HG03354 (cell line): ENCODE measurements at regions not wholly inside any gene's neighbourhood (a gene's known extent, or its start where the extent isn't known, plus 50 kb on each side); places are given as distances from the start of the nearest gene placed in this dataset.

Source experiments
- ATAC-seq: cut with Tn5 transposase; IDR thresholded peaks from one replicate; pipeline ENCODE4 v1.9.1; 2021; ENCODE audit warnings: mild to moderate bottlenecking; ENCODE audit not compliant: unreplicated experiment, poor library complexity, severe bottlenecking

GRCh38 chr12:88251798-88252197 lies 109.7 kb downstream of the TMTC3 start:
- no peak for ATAC-seq

GRCh38 chr12:88253371-88253978 lies 111.4 kb downstream of the TMTC3 start:
- no peak for ATAC-seq

GRCh38 chr12:88255224-88255623 lies 113.1 kb downstream of the TMTC3 start:
- no peak for ATAC-seq

- no peak for ATAC-seq
These were observed 113.7 kb downstream of the TMTC3 start for GRCh38 chr12:88255847-88256246.

GRCh38 chr12:88258396-88258795 lies 116.3 kb downstream of the TMTC3 start:
- no peak for ATAC-seq

GRCh38 chr12:88266806-88267360 lies 124.8 kb downstream of the TMTC3 start:
- ATAC-seq: no peak

- ATAC-seq: no peak
These were observed 125.5 kb downstream of the TMTC3 start for GRCh38 chr12:88267630-88268029.

GRCh38 chr12:88272456-88272855 lies 130.3 kb downstream of the TMTC3 start:
- ATAC-seq: no peak

- no peak for ATAC-seq
These were observed 131.3 kb downstream of the TMTC3 start for GRCh38 chr12:88273450-88273849.

- no peak for ATAC-seq
These were observed 131.8 kb downstream of the TMTC3 start for GRCh38 chr12:88273875-88274274.

GRCh38 chr12:88291498-88292131 lies 149.5 kb downstream of the TMTC3 start:
- no peak for ATAC-seq

- no peak for ATAC-seq
These were observed 156.0 kb downstream of the TMTC3 start for GRCh38 chr12:88298014-88298682.

- peak; percentile 37 for ATAC-seq
These were observed 156.7 kb downstream of the TMTC3 start for GRCh38 chr12:88298761-88299242.

GRCh38 chr12:88299567-88300101 lies 157.5 kb downstream of the TMTC3 start:
- ATAC-seq: peak; percentile 91

- ATAC-seq: no peak
These were observed 158.8 kb downstream of the TMTC3 start for GRCh38 chr12:88300931-88301330.

GRCh38 chr12:88303335-88303734 lies 161.2 kb downstream of the TMTC3 start:
- no peak for ATAC-seq

GRCh38 chr12:88305254-88305890 lies 163.3 kb downstream of the TMTC3 start:
- no peak for ATAC-seq

GRCh38 chr12:88306471-88307069 lies 164.5 kb downstream of the TMTC3 start:
- no peak for ATAC-seq

- no peak for ATAC-seq
These were observed 165.9 kb downstream of the TMTC3 start for GRCh38 chr12:88307961-88308360.

- no peak for ATAC-seq
These were observed 166.7 kb downstream of the TMTC3 start for GRCh38 chr12:88308825-88309224.
